ENCODE measurements at regions not wholly inside any gene's neighbourhood (a gene's known extent, or its start where the extent isn't known, plus 50 kb on each side); places are given as distances from the start of the nearest gene placed in this dataset.

GRCh38 chr6:5860849-5861248 lies 145.9 kb downstream of the NRN1 start:
- no peaks in the 10 kb centered on the region for H3K79me2 ChIP-seq (ENCODE audit: insufficient read depth, low read length)

GRCh38 chr6:5855787-5856470 lies 150.8 kb downstream of the NRN1 start:
- Histone ChIP-seq H3K36me3 (ENCODE audit: insufficient read depth, low read length) (no peaks in the 10 kb centered on the region; the same call in 1 of the 2 replicates), H3F3A (ENCODE audit: insufficient read depth, low read length) (no peaks in the 10 kb centered on the region), H2AFZ (ENCODE audit: low read length) (no peak overlapping the region), H4K20me1 (ENCODE audit: insufficient read depth, low read length) (no peaks in the 10 kb centered on the region), H3K27ac (ENCODE audit: low read depth, low read length, poor library complexity, severe bottlenecking) (no peak overlapping the region), H3K4me1 (ENCODE audit: insufficient read depth, low read length, severe bottlenecking) (peaks cover 9% of the 10 kb centered on the region), H3K9ac (ENCODE audit: low read length) (no peak overlapping the region), H3K27me3 (ENCODE audit: insufficient read depth, low read length) (no peaks in the 10 kb centered on the region), H3K79me2 (ENCODE audit: insufficient read depth, low read length) (no peaks in the 10 kb centered on the region), H3K4me3 (ENCODE audit: low read depth, low read length, poor library complexity, severe bottlenecking) (no peak overlapping the region), H3K9me3 (ENCODE audit: low read length) (no peaks in the 10 kb centered on the region), H3K4me2 (ENCODE audit: low read length) (no peak overlapping the region), H3K9me2 (ENCODE audit: low read depth, low read length) (no peaks in the 10 kb centered on the region)
- TF ChIP-seq CTCF (IDR thresholded peaks at IDR 0.05; ENCODE audit: low read length) (no peak), EZH2 (IDR thresholded peaks at IDR 0.05; ENCODE audit: borderline replicate concordance, low read length) (no peak)

More at GRCh38 chr6:5860849-5861248, 145.9 kb downstream of the NRN1 start:
- no peaks in the 10 kb centered on the region for H3K36me3 ChIP-seq (ENCODE audit: insufficient read depth, low read length)
- no peaks in the 10 kb centered on the region for H3F3A ChIP-seq (ENCODE audit: insufficient read depth, low read length)
- peaks cover 6% of the 10 kb centered on the region for H3K4me1 ChIP-seq (ENCODE audit: insufficient read depth, low read length, severe bottlenecking)
- H3K27me3 ChIP-seq (ENCODE audit: insufficient read depth, low read length): no peaks in the 10 kb centered on the region
- no peak overlapping the region for H3K4me3 ChIP-seq (ENCODE audit: low read depth, low read length, poor library complexity, severe bottlenecking)
- no peak overlapping the region for H2AFZ ChIP-seq (ENCODE audit: low read length)
- H3K9me3 ChIP-seq (ENCODE audit: low read length): no peaks in the 10 kb centered on the region
- H3K27ac ChIP-seq (ENCODE audit: low read depth, low read length, poor library complexity, severe bottlenecking): no peak overlapping the region
- no peaks in the 10 kb centered on the region for H3K9me2 ChIP-seq (ENCODE audit: low read depth, low read length)
- H4K20me1 ChIP-seq (ENCODE audit: insufficient read depth, low read length): no peaks in the 10 kb centered on the region
- H3K9ac ChIP-seq (ENCODE audit: low read length): no peak overlapping the region
- H3K4me2 ChIP-seq (ENCODE audit: low read length): no peak overlapping the region
- TF ChIP-seq EZH2 (IDR thresholded peaks at IDR 0.05; ENCODE audit: borderline replicate concordance, low read length): no peak
- no peak for TF ChIP-seq CTCF (IDR thresholded peaks at IDR 0.05; ENCODE audit: low read length)

GRCh38 chr6:5854899-5855298 lies 151.8 kb downstream of the NRN1 start:
- Histone ChIP-seq H3K9me3 (ENCODE audit: low read length) (no peaks in the 10 kb centered on the region), H3K9me2 (ENCODE audit: low read depth, low read length) (no peaks in the 10 kb centered on the region), H3K79me2 (ENCODE audit: insufficient read depth, low read length) (no peaks in the 10 kb centered on the region), H2AFZ (ENCODE audit: low read length) (no peak overlapping the region), H3K4me1 (ENCODE audit: insufficient read depth, low read length, severe bottlenecking) (peaks cover 15% of the 10 kb centered on the region), H3K4me2 (ENCODE audit: low read length) (no peak overlapping the region), H3K27ac (ENCODE audit: low read depth, low read length, poor library complexity, severe bottlenecking) (no peak overlapping the region), H3K36me3 (ENCODE audit: insufficient read depth, low read length) (no peaks in the 10 kb centered on the region; the same call in 1 of the 2 replicates), H4K20me1 (ENCODE audit: insufficient read depth, low read length) (no peaks in the 10 kb centered on the region), H3K9ac (ENCODE audit: low read length) (no peak overlapping the region), H3K4me3 (ENCODE audit: low read depth, low read length, poor library complexity, severe bottlenecking) (no peak overlapping the region), H3K27me3 (ENCODE audit: insufficient read depth, low read length) (no peaks in the 10 kb centered on the region), H3F3A (ENCODE audit: insufficient read depth, low read length) (no peaks in the 10 kb centered on the region)
- TF ChIP-seq EZH2 (IDR thresholded peaks at IDR 0.05; ENCODE audit: borderline replicate concordance, low read length) (no peak), CTCF (IDR thresholded peaks at IDR 0.05; ENCODE audit: low read length) (no peak)

All from OCI-LY1 (cell line).